ENCODE measurements at regions not wholly inside any gene's neighbourhood (a gene's known extent, or its start where the extent isn't known, plus 50 kb on each side); places are given as distances from the start of the nearest gene placed in this dataset.

- no peak for DNase-seq (ENCODE audit: low spot score in 2 of 2)
- no peaks in the 10 kb centered on the region for H3K36me3 ChIP-seq
- H3K4me1 ChIP-seq = no peaks in the 10 kb centered on the region
- 61 to 63% methylated on average over 3 of the region's 3 CpGs for WGBS, 2 donors
- TF ChIP-seq CTCF (IDR thresholded peaks at IDR 0.05) = no peak
- no peak for TF ChIP-seq POLR2A (IDR thresholded peaks at IDR 0.05)
- TF ChIP-seq EP300 (IDR thresholded peaks at IDR 0.05) = no peak
- H3K9me3 ChIP-seq = no peaks in the 10 kb centered on the region
- no peak overlapping the region for H3K27ac ChIP-seq
- H3K27me3 ChIP-seq = no peaks in the 10 kb centered on the region
- H3K4me3 ChIP-seq = no peak overlapping the region
Measured at GRCh38 chr12:74049348-74049747, 488.3 kb upstream of the ATXN7L3B start.

- DNase-seq (ENCODE audit: low spot score in 2 of 2) = no peak
- no peaks in the 10 kb centered on the region for H3K4me1 ChIP-seq
- WGBS, 2 donors = 67 to 75% methylated on average over 1 of the region's 1 CpG
- no peak overlapping the region for H3K27ac ChIP-seq
- no peaks in the 10 kb centered on the region for H3K27me3 ChIP-seq
- H3K4me3 ChIP-seq = no peak overlapping the region
- no peaks in the 10 kb centered on the region for H3K36me3 ChIP-seq
- no peak for TF ChIP-seq CTCF (IDR thresholded peaks at IDR 0.05)
- no peak for TF ChIP-seq EP300 (IDR thresholded peaks at IDR 0.05)
- no peak for TF ChIP-seq POLR2A (IDR thresholded peaks at IDR 0.05)
- no peaks in the 10 kb centered on the region for H3K9me3 ChIP-seq
Measured at GRCh38 chr12:74051848-74052247, 485.8 kb upstream of the ATXN7L3B start.

- no peaks in the 10 kb centered on the region for H3K4me1 ChIP-seq
- TF ChIP-seq EP300 (IDR thresholded peaks at IDR 0.05) (no peak), CTCF (IDR thresholded peaks at IDR 0.05) (no peak), POLR2A (IDR thresholded peaks at IDR 0.05) (no peak)
- H3K4me3 ChIP-seq = no peak overlapping the region
- 57 to 81% methylated on average over 1 to 2 of the region's 2 CpGs for WGBS, 2 donors
- no peaks in the 10 kb centered on the region for H3K36me3 ChIP-seq
- DNase-seq (ENCODE audit: low spot score in 2 of 2) = no peak
- H3K27ac ChIP-seq = no peak overlapping the region
- no peaks in the 10 kb centered on the region for H3K27me3 ChIP-seq
- H3K9me3 ChIP-seq = peaks cover 0 to 21% (median 0%) of the 10 kb centered on the region in 4 donors
Measured at GRCh38 chr12:74066476-74066875, 471.2 kb upstream of the ATXN7L3B start.

GRCh38 chr12:74071182-74071581 lies 466.5 kb upstream of the ATXN7L3B start:
- 95 to 97% methylated on average over 3 of the region's 3 CpGs for WGBS, 2 donors
- TF ChIP-seq CTCF (IDR thresholded peaks at IDR 0.05) = no peak
- no peak for TF ChIP-seq POLR2A (IDR thresholded peaks at IDR 0.05)
- no peak for TF ChIP-seq EP300 (IDR thresholded peaks at IDR 0.05)

GRCh38 chr12:74076918-74077317 lies 460.7 kb upstream of the ATXN7L3B start:
- no peak for TF ChIP-seq POLR2A (IDR thresholded peaks at IDR 0.05)
- no peak for TF ChIP-seq EP300 (IDR thresholded peaks at IDR 0.05)
- TF ChIP-seq CTCF (IDR thresholded peaks at IDR 0.05) = no peak

More at GRCh38 chr12:74071182-74071581, 466.5 kb upstream of the ATXN7L3B start:
- H3K27ac ChIP-seq = no peak overlapping the region
- H3K9me3 ChIP-seq = peaks cover 0 to 20% (median 0%) of the 10 kb centered on the region in 4 donors
- no peak for DNase-seq (ENCODE audit: low spot score in 2 of 2)
- H3K27me3 ChIP-seq = no peaks in the 10 kb centered on the region
- no peak overlapping the region for H3K4me3 ChIP-seq
- no peaks in the 10 kb centered on the region for H3K36me3 ChIP-seq
- H3K4me1 ChIP-seq = no peaks in the 10 kb centered on the region

More at GRCh38 chr12:74076918-74077317, 460.7 kb upstream of the ATXN7L3B start:
- Histone ChIP-seq H3K27me3 (no peaks in the 10 kb centered on the region), H3K4me3 (no peak overlapping the region), H3K4me1 (no peaks in the 10 kb centered on the region), H3K36me3 (no peaks in the 10 kb centered on the region), H3K27ac (no peak overlapping the region), H3K9me3 (peaks cover 0 to 4% (median 0%) of the 10 kb centered on the region in 4 donors)
- no peak for DNase-seq (ENCODE audit: low spot score in 2 of 2)

All from tibial nerve (tissue), 4 donors.